SK-N-SH (cell line): ENCODE measurements at regions not wholly inside any gene's neighbourhood (a gene's known extent, or its start where the extent isn't known, plus 50 kb on each side); places are given as distances from the start of the nearest gene placed in this dataset.

ENCODE experiments used
- CTCF ChIA-PET: fragments of 300-600, 350-600 bp; formaldehyde crosslinking; extraction: SDS; loops from one replicate; lab custom pipeline; 2021; lab: Yijun Ruan, JAX
- POLR2A ChIA-PET: fragments of 350-600 bp; sonication (Branson Sonifier 250); formaldehyde crosslinking; extraction: SDS; loops from one replicate; lab custom pipeline; 2020; ENCODE audit warnings: antibody characterized with exemption, inconsistent platforms; lab: Yijun Ruan, JAX
- DNase-seq: peaks from one replicate; pipeline ENCODE4 v3.0.0; 2012
- H2AFZ ChIP-seq: fragments of 200-600 bp; sonication (generic); 2 replicates; pipeline ENCODE4 v1.8.1; 2016; ENCODE audit warnings: antibody characterized with exemption, mild to moderate bottlenecking, low read depth
- H3F3A ChIP-seq: fragments of 200-600 bp; sonication (generic); replicated peaks from 2 replicates; pipeline ENCODE3; 2016; ENCODE audit warnings: antibody characterized with exemption, mild to moderate bottlenecking; ENCODE audit not compliant: insufficient read depth
- H3K27ac ChIP-seq, 2 experiments: fragments of 200-500 bp in 1 of 2; fragments of 200-600 bp in 1 of 2; sonication (Bioruptor generic) in 1 of 2; sonication (generic), shearing (Covaris generic) in 1 of 2; 2 replicates each; pipeline versions ENCODE4 v1.5.1 to v1.6.1; 2014 to 2016; ENCODE audit warnings: low read depth in 2 of 2, inconsistent platforms in 1 of 2, low read length in 1 of 2, mild to moderate bottlenecking in 1 of 2, mixed read lengths in 1 of 2
- H3K27me3 ChIP-seq: fragments of 200-600 bp; sonication (generic), shearing (Covaris generic); 2 replicates; pipeline ENCODE4 v1.6.1; 2016; ENCODE audit warnings: mixed run types; ENCODE audit not compliant: insufficient read depth
- H3K36me3 ChIP-seq, 2 experiments: fragments of 200-500 bp in 1 of 2; fragments of 200-600 bp in 1 of 2; sonication (Bioruptor generic) in 1 of 2; sonication (generic) in 1 of 2; replicated peaks in 1 of 2; 2 replicates each; pipeline versions ENCODE3 to v1.5.1; 2014 to 2016; ENCODE audit warnings: low read length in 1 of 2, mild to moderate bottlenecking in 1 of 2; ENCODE audit not compliant: insufficient read depth in 2 of 2, control insufficient read depth in 1 of 2
- H3K4me1 ChIP-seq, 2 experiments: fragments of 200-500 bp in 1 of 2; fragments of 200-600 bp in 1 of 2; sonication (Bioruptor generic) in 1 of 2; sonication (generic), shearing (Covaris generic) in 1 of 2; 2 replicates each; pipeline versions ENCODE4 v1.5.1 to v1.6.1; 2014 to 2016; ENCODE audit warnings: low read depth in 1 of 2, low read length in 1 of 2, mixed run types in 1 of 2; ENCODE audit not compliant: insufficient read depth in 2 of 2, control insufficient read depth in 1 of 2
- H3K4me2 ChIP-seq: fragments of 200-600 bp; sonication (generic), shearing (Covaris generic); 2 replicates; pipeline ENCODE4 v1.6.1; 2017; ENCODE audit warnings: mixed run types
- H3K4me3 ChIP-seq, 2 experiments: fragments of 200-500 bp in 1 of 2; fragments of 200-600 bp in 1 of 2; sonication (Bioruptor generic) in 1 of 2; sonication (generic), shearing (Covaris generic) in 1 of 2; 2 replicates each; pipeline versions ENCODE4 v1.5.1 to v1.8.1; 2014 to 2016; ENCODE audit warnings: low read depth in 2 of 2, inconsistent platforms in 1 of 2, low read length in 1 of 2, mild to moderate bottlenecking in 1 of 2, mixed read lengths in 1 of 2, moderate library complexity in 1 of 2
- H3K79me2 ChIP-seq: fragments of 200-600 bp; sonication (generic); 2 replicates; pipeline ENCODE4 v1.8.1; 2017; ENCODE audit warnings: mild to moderate bottlenecking; ENCODE audit not compliant: insufficient read depth
- H3K9ac ChIP-seq: fragments of 200-600 bp; sonication (generic); 2 replicates; pipeline ENCODE4 v1.6.1; 2017; ENCODE audit warnings: mixed run types
- H3K9me2 ChIP-seq: fragments of 200-600 bp; sonication (generic); 2 replicates; pipeline ENCODE4 v1.6.1; 2017; ENCODE audit warnings: mixed run types
- H3K9me3 ChIP-seq: fragments of 200-600 bp; sonication (generic); 2 replicates; pipeline ENCODE4 v1.6.1; 2017; ENCODE audit warnings: mixed run types, mild to moderate bottlenecking, moderate library complexity
- H4K20me1 ChIP-seq: fragments of 200-600 bp; sonication (generic); 2 replicates; pipeline ENCODE4 v1.6.1; 2017; ENCODE audit warnings: mild to moderate bottlenecking, mixed run types; ENCODE audit not compliant: insufficient read depth
- CHD2 ChIP-seq: fragments of 150-350 bp; IDR thresholded peaks from 2 replicates; pipeline ENCODE4 v1.6.1; 2018; ENCODE audit warnings: low read length; ENCODE audit not compliant: partially characterized antibody
- FOXJ3 ChIP-seq: sonication (generic); formaldehyde crosslinking; IDR thresholded peaks from 2 replicates; pipeline ENCODE4 v1.5.1; 2020; ENCODE audit warnings: mild to moderate bottlenecking, missing genetic modification reagents
- MXI1 ChIP-seq: IDR thresholded peaks from 2 replicates; pipeline ENCODE4 v1.6.1; 2012; ENCODE audit warnings: mild to moderate bottlenecking, low read depth, low read length, improper control_type of control experiment
- PBX3 ChIP-seq: IDR thresholded peaks from 2 replicates; pipeline ENCODE4; 2012
- RAD21 ChIP-seq: IDR thresholded peaks from 2 replicates; pipeline ENCODE4 v1.6.1; 2012; ENCODE audit warnings: mild to moderate bottlenecking, low read length
- RCOR1 ChIP-seq: fragments of 150-350 bp; IDR thresholded peaks from 2 replicates; pipeline ENCODE4 v1.6.1; 2017; ENCODE audit warnings: antibody characterized with exemption, low read length
- RXRA ChIP-seq: IDR thresholded peaks from 2 replicates; pipeline ENCODE4 v1.4.0; 2012; ENCODE audit warnings: low read depth, mild to moderate bottlenecking, borderline replicate concordance
- TCF12 ChIP-seq: IDR thresholded peaks from 2 replicates; pipeline ENCODE4 v1.4.0; 2012
- USF2 ChIP-seq: fragments of 150-350 bp; IDR thresholded peaks from 2 replicates; pipeline ENCODE4 v1.6.1; 2017; ENCODE audit warnings: antibody characterized with exemption, low read length, low read depth, borderline replicate concordance
- WGBS: methylation state at CpG from one replicate; pipeline ENCODE4 v1.1.6; 2017; ENCODE audit warnings: low lambda C conversion rate; 5-methylcytosine and 5-hydroxymethylcytosine counted together

DNA sequence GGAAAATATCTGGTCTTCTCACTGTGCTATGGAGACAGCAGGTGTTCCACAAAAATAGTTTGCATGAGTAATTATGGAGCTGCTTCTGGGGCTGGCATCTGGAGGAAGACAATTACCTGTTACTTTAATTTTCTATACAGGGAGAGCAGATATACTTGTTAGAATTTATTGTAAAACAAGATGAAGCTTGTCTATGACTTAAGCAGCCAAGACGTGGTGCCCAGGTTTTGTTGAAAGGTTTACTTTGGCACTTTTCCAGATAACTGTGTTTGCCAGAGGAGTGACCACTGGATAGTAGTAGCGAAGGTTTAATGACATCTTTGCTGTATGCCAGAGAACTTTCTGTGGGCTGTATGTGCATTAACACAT, 134.5 kb upstream of the KL start:
- TF ChIP-seq USF2 (no peak), CHD2 (no peak), FOXJ3 (CRISPR knock-in tag) (no peak), MXI1 (no peak), PBX3 (no peak), RXRA (no peak)
- no peak overlapping the region for H3K4me3 ChIP-seq
- H4K20me1 ChIP-seq = no peaks in the 10 kb centered on the region
- no peaks in the 10 kb centered on the region for H3K79me2 ChIP-seq
- no peaks in the 10 kb centered on the region for H3K9me3 ChIP-seq
- no peaks in the 10 kb centered on the region for H3K36me3 ChIP-seq
- no peak overlapping the region for H3K4me2 ChIP-seq
- no peaks in the 10 kb centered on the region for H3F3A ChIP-seq
- H3K9ac ChIP-seq = no peak overlapping the region
- DNase-seq = no peak
- 55% methylated on average over 2 of the region's 2 CpGs for WGBS
- POLR2A ChIA-PET = no interaction called here
- H2AFZ ChIP-seq = no peak overlapping the region
- no peaks in the 10 kb centered on the region for H3K27me3 ChIP-seq
- H3K27ac ChIP-seq = no peak overlapping the region
- CTCF ChIA-PET = interaction anchor here (1.6 kb wide), 1 partner anchor 16 kb away, joined by 3 read pairs; no protein-coding TSS in a partner anchor
- H3K9me2 ChIP-seq = no peaks in the 10 kb centered on the region
- peaks cover 4 to 11% of the 10 kb centered on the region in 2 experiments; a peak in 2 of 4 replicates for H3K4me1 ChIP-seq

DNA sequence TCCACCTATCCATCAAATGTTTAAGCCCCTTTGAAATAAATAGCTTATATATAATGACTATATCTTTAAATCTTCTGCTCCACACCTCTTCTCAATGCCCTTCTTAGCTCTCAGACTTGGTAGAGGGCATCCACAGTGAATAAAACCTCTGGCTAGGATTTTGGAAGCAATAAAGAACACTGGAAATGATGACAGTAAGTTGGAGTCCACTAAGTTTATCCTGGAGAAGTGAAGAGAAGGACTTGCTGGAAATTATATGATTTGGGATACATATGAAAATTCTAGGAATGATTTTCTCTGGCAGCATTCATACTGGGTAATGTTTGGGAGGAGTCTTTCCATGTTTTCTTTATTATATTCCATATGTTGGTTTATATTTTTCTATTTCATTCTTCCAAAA, 133.5 kb upstream of the KL start:
- Histone ChIP-seq H3F3A (no peaks in the 10 kb centered on the region), H3K9ac (no peak overlapping the region), H3K27me3 (no peaks in the 10 kb centered on the region), H3K4me1 (peaks cover 4 to 11% of the 10 kb centered on the region in 2 experiments; a peak in 2 of 4 replicates), H2AFZ (no peak overlapping the region), H3K27ac (no peak overlapping the region), H3K36me3 (no peaks in the 10 kb centered on the region), H3K4me3 (no peak overlapping the region), H3K9me2 (no peaks in the 10 kb centered on the region), H3K4me2 (no peak overlapping the region), H4K20me1 (no peaks in the 10 kb centered on the region), H3K79me2 (no peaks in the 10 kb centered on the region), H3K9me3 (no peaks in the 10 kb centered on the region)
- TF ChIP-seq RCOR1 (no peak), PBX3 (no peak)
- ChIA-PET POLR2A (no interaction called here), CTCF (interaction anchor here (1.6 kb wide), 1 partner anchor 15 kb away, joined by 3 read pairs; no protein-coding TSS in a partner anchor)
- DNase-seq = no peak

DNA sequence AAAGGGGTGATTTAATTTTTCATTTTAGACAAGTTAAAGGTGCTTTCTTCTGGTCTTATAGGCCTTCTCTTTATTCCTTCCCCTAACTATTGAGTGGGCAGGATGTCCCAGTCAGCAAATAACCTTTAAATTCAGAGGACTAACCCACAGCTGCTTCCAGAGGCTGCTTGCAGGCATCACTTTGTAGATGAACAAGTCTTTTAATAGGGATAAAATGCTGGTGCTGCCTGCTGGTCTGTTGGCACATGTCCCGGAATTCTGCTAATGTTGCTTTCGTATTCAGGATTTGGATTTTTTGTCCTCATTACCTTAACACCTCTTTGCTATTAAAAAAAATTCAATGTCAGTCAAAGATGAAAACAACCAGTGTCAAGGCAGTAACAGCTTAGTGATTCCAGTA, 132.7 kb upstream of the KL start:
- Histone ChIP-seq H3K4me1 (peaks cover 4 to 11% of the 10 kb centered on the region in 2 experiments; a peak in 2 of 4 replicates), H3K36me3 (no peaks in the 10 kb centered on the region), H3K4me2 (no peak overlapping the region), H4K20me1 (no peaks in the 10 kb centered on the region), H3K9ac (no peak overlapping the region), H3K79me2 (no peaks in the 10 kb centered on the region), H3K27me3 (no peaks in the 10 kb centered on the region), H3K4me3 (no peak overlapping the region), H3K9me2 (no peaks in the 10 kb centered on the region), H3K9me3 (peaks cover 3% of the 10 kb centered on the region; the same call in 1 of the 2 replicates), H3F3A (no peaks in the 10 kb centered on the region), H3K27ac (peak overlapping the region in 1 of 2 experiments; percentile 30; a peak in 1 of 4 replicates), H2AFZ (no peak overlapping the region)
- ChIA-PET POLR2A (no interaction called here), CTCF (interaction anchor here (1.5 kb wide), 1 partner anchor 32 kb away, joined by 4 read pairs; no protein-coding TSS in a partner anchor)
- 39% methylated on average over 2 of the region's 2 CpGs for WGBS
- TF ChIP-seq RAD21 (peak; percentile 5; the same call in 1 of the 2 replicates), TCF12 (no peak)
- DNase-seq = peak; percentile 37
